H9 (cell line): ENCODE measurements at regions not wholly inside any gene's neighbourhood (a gene's known extent, or its start where the extent isn't known, plus 50 kb on each side); places are given as distances from the start of the nearest gene placed in this dataset.

Experiments used
- DNase-seq: peaks from one replicate; pipeline ENCODE4 v3.0.0-alpha.2; 2017
- H2AFZ ChIP-seq: one replicate; pipeline ENCODE4 v1.6.1; 2013; ENCODE audit warnings: mild to moderate bottlenecking, low read length, control low read depth, moderate library complexity
- H2AK5ac ChIP-seq: 2 replicates; pipeline ENCODE4 v1.6.1; 2013; ENCODE audit warnings: low read length, control low read depth, mixed read lengths; ENCODE audit not compliant: insufficient read length
- H2BK120ac ChIP-seq: one replicate; pipeline ENCODE4 v1.6.1; 2013; ENCODE audit warnings: low read depth, mild to moderate bottlenecking, low read length, control low read depth, inconsistent platforms; ENCODE audit not compliant: poor library complexity, severe bottlenecking
- H2BK12ac ChIP-seq: 2 replicates; pipeline ENCODE4 v1.6.1; 2013; ENCODE audit warnings: low read length, control low read depth, mixed read lengths, low read depth; ENCODE audit not compliant: insufficient read length
- H2BK15ac ChIP-seq: 2 replicates; pipeline ENCODE4 v1.6.1; 2013; ENCODE audit warnings: low read depth, low read length, control low read depth
- H2BK20ac ChIP-seq: one replicate; pipeline ENCODE4 v1.6.1; 2013; ENCODE audit warnings: low read depth, mild to moderate bottlenecking, low read length, control low read depth, inconsistent platforms; ENCODE audit not compliant: poor library complexity, severe bottlenecking
- H2BK5ac ChIP-seq: 2 replicates; pipeline ENCODE4 v1.6.1; 2013; ENCODE audit warnings: low read length, control low read depth, mixed read lengths; ENCODE audit not compliant: insufficient read length
- H3K14ac ChIP-seq: 2 replicates; pipeline ENCODE4 v1.6.1; 2013; ENCODE audit warnings: low read length, control low read depth; ENCODE audit not compliant: insufficient read depth
- H3K18ac ChIP-seq: 2 replicates; pipeline ENCODE4 v1.6.1; 2013; ENCODE audit warnings: low read depth, mild to moderate bottlenecking, mixed read lengths, low read length, control low read depth; ENCODE audit not compliant: insufficient read length
- H3K23ac ChIP-seq: 2 replicates; pipeline ENCODE4 v1.6.1; 2013; ENCODE audit warnings: low read length, control low read depth, mixed read lengths, low read depth; ENCODE audit not compliant: insufficient read length
- H3K23me2 ChIP-seq: 2 replicates; pipeline ENCODE4 v1.6.1; 2013; ENCODE audit warnings: low read depth, mild to moderate bottlenecking, mixed read lengths, low read length, control low read depth; ENCODE audit not compliant: insufficient read length, poor library complexity, severe bottlenecking
- H3K27ac ChIP-seq: 2 replicates; pipeline ENCODE4 v1.5.1; 2013; ENCODE audit warnings: low read length, control low read depth, mixed read lengths, low read depth; ENCODE audit not compliant: insufficient read length
- H3K27me3 ChIP-seq: 2 replicates; pipeline ENCODE4 v1.6.1; 2013; ENCODE audit warnings: low read length, control low read depth, inconsistent platforms; ENCODE audit not compliant: insufficient read depth
- H3K4ac ChIP-seq: 2 replicates; pipeline ENCODE4 v1.6.1; 2013; ENCODE audit warnings: low read depth, mild to moderate bottlenecking, control low read depth, inconsistent platforms, low read length, moderate library complexity
- H3K4me1 ChIP-seq: 2 replicates; pipeline ENCODE4 v1.6.1; 2013; ENCODE audit warnings: low read length, control low read depth, inconsistent platforms; ENCODE audit not compliant: insufficient read depth
- H3K4me2 ChIP-seq: 2 replicates; pipeline ENCODE4 v1.6.1; 2013; ENCODE audit warnings: low read length, control low read depth, mixed read lengths; ENCODE audit not compliant: insufficient read length, insufficient read depth
- H3K56ac ChIP-seq: 2 replicates; pipeline ENCODE4 v1.6.1; 2013; ENCODE audit warnings: low read depth, mild to moderate bottlenecking, mixed read lengths, low read length, control low read depth; ENCODE audit not compliant: insufficient read length
- H3K79me1 ChIP-seq: 2 replicates; pipeline ENCODE4 v1.6.1; 2013; ENCODE audit warnings: low read depth, mild to moderate bottlenecking, moderate library complexity, low read length, control low read depth, inconsistent platforms; ENCODE audit not compliant: insufficient read depth, poor library complexity, severe bottlenecking
- H3K79me2 ChIP-seq: 2 replicates; pipeline ENCODE4 v1.6.1; 2013; ENCODE audit warnings: low read length, control low read depth, inconsistent platforms; ENCODE audit not compliant: insufficient read depth
- H3K9ac ChIP-seq: 2 replicates; pipeline ENCODE4 v1.6.1; 2013; ENCODE audit warnings: low read length, control low read depth, mixed read lengths; ENCODE audit not compliant: insufficient read length; ENCODE audit errors: extremely low read depth
- H3K9me3 ChIP-seq: one replicate; pipeline ENCODE4 v1.6.1; 2013; ENCODE audit warnings: low read depth, low read length, inconsistent platforms; ENCODE audit not compliant: control insufficient read depth
- H3T11ph ChIP-seq: one replicate; pipeline ENCODE4 v1.6.1; 2013; ENCODE audit warnings: mild to moderate bottlenecking, low read length, control low read depth, inconsistent platforms
- H4K20me1 ChIP-seq: one replicate; pipeline ENCODE4 v1.6.1; 2013; ENCODE audit not compliant: control insufficient read depth, insufficient read length, insufficient read depth
- H4K5ac ChIP-seq: 2 replicates; pipeline ENCODE4 v1.6.1; 2013; ENCODE audit warnings: low read depth, mild to moderate bottlenecking, mixed read lengths, low read length, control low read depth; ENCODE audit not compliant: insufficient read length
- H4K8ac ChIP-seq: replicated peaks from 2 replicates; pipeline ENCODE4 v1.6.1; 2013; ENCODE audit warnings: low read length, control low read depth, mixed read lengths, low read depth; ENCODE audit not compliant: insufficient read length
- H4K91ac ChIP-seq: 2 replicates; pipeline ENCODE4 v1.6.1; 2013; ENCODE audit warnings: low read depth, mild to moderate bottlenecking, moderate library complexity, mixed read lengths, low read length, control low read depth; ENCODE audit not compliant: insufficient read length
- H3K27ac Mint-ChIP-seq, 3 experiments: 2 replicates in 2 of 3; 3 replicates in 1 of 3; pipeline ENCODE4 v1.8.0; 2020 to 2021; ENCODE audit warnings: mixed read lengths in 3 of 3, mild to moderate bottlenecking in 1 of 3, moderate library complexity in 1 of 3
- H3K27me3 Mint-ChIP-seq: 2 replicates; pipeline ENCODE4 v1.8.0; 2021; ENCODE audit warnings: low read depth, mild to moderate bottlenecking, moderate library complexity, mixed read lengths
- H3K36me3 Mint-ChIP-seq, 3 experiments: 2 replicates in 2 of 3; 3 replicates in 1 of 3; pipeline ENCODE4 v1.8.0; 2020 to 2021; ENCODE audit warnings: low read depth in 3 of 3, mixed read lengths in 3 of 3; ENCODE audit not compliant: insufficient read depth in 1 of 3
- H3K4me1 Mint-ChIP-seq, 2 experiments: 2 replicates each; pipeline ENCODE4 v1.8.0; 2020; ENCODE audit warnings: mixed read lengths in 2 of 2
- H3K4me3 Mint-ChIP-seq, 2 experiments: 2 replicates in 1 of 2; 3 replicates in 1 of 2; pipeline ENCODE4 v1.8.0; 2020 to 2021; ENCODE audit warnings: mild to moderate bottlenecking in 2 of 2, mixed read lengths in 2 of 2, moderate library complexity in 1 of 2
- H3K9me3 Mint-ChIP-seq, 2 experiments: 2 replicates in 1 of 2; 3 replicates in 1 of 2; pipeline ENCODE4 v1.8.0; 2020; ENCODE audit warnings: mild to moderate bottlenecking in 2 of 2, mixed read lengths in 2 of 2, moderate library complexity in 1 of 2
- WGBS: extraction: QIAGEN DNeasy Blood & Tissue Kit; methylation state at CpG from one replicate; pipeline ENCODE4 v1.1.7; 2013; ENCODE audit warnings: missing lambda C conversion rate, low lambda C conversion rate, mixed read lengths; ENCODE audit not compliant: insufficient read length; ENCODE audit errors: extremely low coverage; 5-methylcytosine and 5-hydroxymethylcytosine counted together
- TF ChIP-seq, protein P1 (sequence below): fragments of 200-600 bp; sonication (generic); conservative IDR thresholded peaks from 3 replicates; pipeline ENCODE4 v1.8.0; 2021; ENCODE audit warnings: antibody characterized with exemption, mild to moderate bottlenecking

DNA sequence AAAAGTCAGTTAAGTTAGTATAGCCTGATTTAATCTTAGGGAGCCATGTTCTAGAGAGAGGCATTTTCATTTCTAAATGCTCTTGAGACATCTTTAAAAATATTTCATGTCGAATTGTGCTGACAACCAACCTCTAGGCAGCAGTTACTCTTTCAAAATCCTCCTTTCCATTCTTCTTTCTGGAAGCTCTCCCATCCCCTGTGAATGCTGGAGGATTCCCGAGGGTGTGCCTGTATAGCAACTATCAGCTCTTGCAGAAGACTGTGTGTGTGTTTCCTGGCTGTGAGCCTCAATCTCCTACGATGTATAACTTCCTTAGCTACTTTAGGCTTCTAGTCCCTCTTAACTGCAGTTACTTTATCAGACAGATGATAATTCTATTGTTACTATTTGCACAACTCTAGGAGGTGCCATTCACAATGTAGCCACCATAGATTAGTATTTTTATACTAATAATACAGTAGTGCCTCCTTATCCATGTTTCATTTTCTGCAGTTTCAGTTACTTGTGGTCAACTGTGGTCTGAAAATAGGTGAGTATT is 250.3 kb downstream of the EDEM1 start:
- no peak overlapping the region for H4K8ac ChIP-seq
- Mint-ChIP-seq H3K27me3 (no peaks in the 10 kb centered on the region; the same call in 1 of the 2 replicates), H3K4me1 (no peaks in the 10 kb centered on the region), H3K9me3 (no peaks in the 10 kb centered on the region), H3K4me3 (no peak overlapping the region), H3K27ac (0 out of 7 replicates have a peak overlapping the region, but pooled peaks of 1 of the 3 experiments have one; percentile 5), H3K36me3 (no peaks in the 10 kb centered on the region)
- no peak overlapping the region for H2BK5ac ChIP-seq
- H3K9ac ChIP-seq, result no peak overlapping the region
- H3K27ac ChIP-seq, result no peak overlapping the region
- H3K4me1 ChIP-seq, result no peaks in the 10 kb centered on the region
- no peak overlapping the region for H3T11ph ChIP-seq
- no peaks in the 10 kb centered on the region for H3K79me2 ChIP-seq
- TF ChIP-seq, protein P1, sequence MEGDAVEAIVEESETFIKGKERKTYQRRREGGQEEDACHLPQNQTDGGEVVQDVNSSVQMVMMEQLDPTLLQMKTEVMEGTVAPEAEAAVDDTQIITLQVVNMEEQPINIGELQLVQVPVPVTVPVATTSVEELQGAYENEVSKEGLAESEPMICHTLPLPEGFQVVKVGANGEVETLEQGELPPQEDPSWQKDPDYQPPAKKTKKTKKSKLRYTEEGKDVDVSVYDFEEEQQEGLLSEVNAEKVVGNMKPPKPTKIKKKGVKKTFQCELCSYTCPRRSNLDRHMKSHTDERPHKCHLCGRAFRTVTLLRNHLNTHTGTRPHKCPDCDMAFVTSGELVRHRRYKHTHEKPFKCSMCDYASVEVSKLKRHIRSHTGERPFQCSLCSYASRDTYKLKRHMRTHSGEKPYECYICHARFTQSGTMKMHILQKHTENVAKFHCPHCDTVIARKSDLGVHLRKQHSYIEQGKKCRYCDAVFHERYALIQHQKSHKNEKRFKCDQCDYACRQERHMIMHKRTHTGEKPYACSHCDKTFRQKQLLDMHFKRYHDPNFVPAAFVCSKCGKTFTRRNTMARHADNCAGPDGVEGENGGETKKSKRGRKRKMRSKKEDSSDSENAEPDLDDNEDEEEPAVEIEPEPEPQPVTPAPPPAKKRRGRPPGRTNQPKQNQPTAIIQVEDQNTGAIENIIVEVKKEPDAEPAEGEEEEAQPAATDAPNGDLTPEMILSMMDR, result no peak
- no peaks in the 10 kb centered on the region for H3K27me3 ChIP-seq
- H4K5ac ChIP-seq, result no peak overlapping the region
- no peak overlapping the region for H3K23ac ChIP-seq
- no peak overlapping the region for H3K4ac ChIP-seq
- H3K23me2 ChIP-seq, result no peaks in the 10 kb centered on the region
- no peak overlapping the region for H3K18ac ChIP-seq
- DNase-seq, result no peak
- no peak overlapping the region for H3K56ac ChIP-seq
- no peak overlapping the region for H2AFZ ChIP-seq
- H3K4me2 ChIP-seq, result no peak overlapping the region
- no peaks in the 10 kb centered on the region for H3K9me3 ChIP-seq
- no peak overlapping the region for H2BK120ac ChIP-seq
- H2BK20ac ChIP-seq, result no peak overlapping the region
- no peak overlapping the region for H3K14ac ChIP-seq
- H4K91ac ChIP-seq, result no peak overlapping the region
- H2AK5ac ChIP-seq, result no peak overlapping the region
- H4K20me1 ChIP-seq, result no peaks in the 10 kb centered on the region
- H2BK15ac ChIP-seq, result no peak overlapping the region
- no CpG with 5 or more reads among the region's 3 CpGs for WGBS
- H3K79me1 ChIP-seq, result no peaks in the 10 kb centered on the region
- H2BK12ac ChIP-seq, result no peak overlapping the region
